Nephron (organoid): ENCODE measurements at regions not wholly inside any gene's neighbourhood (a gene's known extent, or its start where the extent isn't known, plus 50 kb on each side); places are given as distances from the start of the nearest gene placed in this dataset.
A peak's percentile ranks its signal among the peaks of the same experiment; 100 is the strongest.
"Not testable (repeated sequence)": the region's sequence is repeated elsewhere in the genome, so short reads cannot be mapped to it uniquely, and the experiment has no call there.

Source experiments
- H3K27ac Mint-ChIP-seq, 3 experiments: 2 replicates each; pipeline ENCODE4 v1.8.0; 2020; ENCODE audit warnings: mixed read lengths in 3 of 3, mild to moderate bottlenecking in 2 of 3, moderate library complexity in 1 of 3
- H3K27me3 Mint-ChIP-seq: 2 replicates; pipeline ENCODE4 v1.8.0; 2021; ENCODE audit warnings: low read depth, mild to moderate bottlenecking, moderate library complexity, mixed read lengths
- H3K36me3 Mint-ChIP-seq: 2 replicates; pipeline ENCODE4 v1.8.0; 2020; ENCODE audit warnings: low read depth, mixed read lengths
- H3K4me1 Mint-ChIP-seq: 2 replicates; pipeline ENCODE4 v1.8.0; 2020; ENCODE audit warnings: mixed read lengths
- H3K4me3 Mint-ChIP-seq, 3 experiments: 2 replicates each; pipeline ENCODE4 v1.8.0; 2020; ENCODE audit warnings: mild to moderate bottlenecking in 3 of 3, mixed read lengths in 3 of 3, moderate library complexity in 2 of 3
- H3K9me3 Mint-ChIP-seq: 2 replicates; pipeline ENCODE4 v1.8.0; 2020; ENCODE audit warnings: mixed read lengths
- TF ChIP-seq, protein P1 (sequence below), 3 experiments: fragments of 200-600 bp; sonication (generic); IDR thresholded peaks; one replicate each; pipeline ENCODE4 v1.5.0; 2021; ENCODE audit warnings: antibody characterized with exemption in 3 of 3; ENCODE audit not compliant: unreplicated experiment in 3 of 3

DNA sequence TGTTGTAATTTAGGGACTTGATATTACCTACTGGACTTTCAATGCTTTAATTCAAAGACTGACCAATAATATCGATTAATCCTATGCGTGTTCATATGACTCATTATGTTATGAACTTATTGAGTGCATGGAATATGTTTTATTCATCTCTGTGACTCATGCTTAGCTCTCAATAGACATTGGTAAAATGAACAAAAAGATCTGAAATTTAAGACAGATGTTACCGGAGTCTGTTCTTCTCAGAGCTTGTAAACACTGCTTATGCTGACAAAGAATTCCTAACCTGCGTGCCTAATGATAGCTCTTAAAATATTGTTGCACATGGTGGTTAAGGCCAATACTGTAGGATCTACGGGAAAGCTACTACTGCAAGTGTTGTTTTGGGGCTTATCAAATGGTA lies 131.5 kb upstream of the ACBD5 start:
- no peaks in the 10 kb centered on the region for H3K36me3 Mint-ChIP-seq
- H3K27ac Mint-ChIP-seq: no peak overlapping the region
- no peak overlapping the region for H3K4me3 Mint-ChIP-seq

GRCh38 chr10:27371375-27371774 lies 130.8 kb upstream of the ACBD5 start:
- not testable (repeated sequence) for H3K27me3 Mint-ChIP-seq, H3K9me3 Mint-ChIP-seq, H3K36me3 Mint-ChIP-seq, H3K4me3 Mint-ChIP-seq, H3K27ac Mint-ChIP-seq, H3K4me1 Mint-ChIP-seq

More for the DNA sequence above, 131.5 kb upstream of the ACBD5 start:
- Mint-ChIP-seq H3K9me3 (no peaks in the 10 kb centered on the region), H3K27me3 (no peaks in the 10 kb centered on the region), H3K4me1 (no peaks in the 10 kb centered on the region)
- TF ChIP-seq, protein P1, sequence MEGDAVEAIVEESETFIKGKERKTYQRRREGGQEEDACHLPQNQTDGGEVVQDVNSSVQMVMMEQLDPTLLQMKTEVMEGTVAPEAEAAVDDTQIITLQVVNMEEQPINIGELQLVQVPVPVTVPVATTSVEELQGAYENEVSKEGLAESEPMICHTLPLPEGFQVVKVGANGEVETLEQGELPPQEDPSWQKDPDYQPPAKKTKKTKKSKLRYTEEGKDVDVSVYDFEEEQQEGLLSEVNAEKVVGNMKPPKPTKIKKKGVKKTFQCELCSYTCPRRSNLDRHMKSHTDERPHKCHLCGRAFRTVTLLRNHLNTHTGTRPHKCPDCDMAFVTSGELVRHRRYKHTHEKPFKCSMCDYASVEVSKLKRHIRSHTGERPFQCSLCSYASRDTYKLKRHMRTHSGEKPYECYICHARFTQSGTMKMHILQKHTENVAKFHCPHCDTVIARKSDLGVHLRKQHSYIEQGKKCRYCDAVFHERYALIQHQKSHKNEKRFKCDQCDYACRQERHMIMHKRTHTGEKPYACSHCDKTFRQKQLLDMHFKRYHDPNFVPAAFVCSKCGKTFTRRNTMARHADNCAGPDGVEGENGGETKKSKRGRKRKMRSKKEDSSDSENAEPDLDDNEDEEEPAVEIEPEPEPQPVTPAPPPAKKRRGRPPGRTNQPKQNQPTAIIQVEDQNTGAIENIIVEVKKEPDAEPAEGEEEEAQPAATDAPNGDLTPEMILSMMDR (IDR thresholded peaks at IDR 0.05; ENCODE audit: unreplicated experiment in 3 of 3): no peak

DNA sequence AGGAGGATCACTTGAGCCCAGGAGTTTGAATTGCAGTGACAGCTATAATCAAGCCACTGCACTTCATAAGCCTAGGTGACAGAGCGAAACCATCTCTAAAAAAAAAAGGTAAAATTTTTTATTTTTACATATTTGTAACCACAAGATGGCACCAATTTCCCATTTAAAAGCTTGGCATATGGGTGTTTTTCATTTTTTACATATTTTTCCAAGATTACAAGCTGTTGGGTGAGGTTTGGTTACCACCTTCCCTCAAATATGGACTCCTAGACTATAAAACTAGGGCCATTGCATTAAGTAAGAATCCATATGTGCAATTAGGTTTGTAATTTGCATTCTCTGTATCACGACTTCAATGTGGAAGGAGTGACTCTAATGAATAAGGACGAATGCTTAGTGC lies 129.3 kb upstream of the ACBD5 start:
- Mint-ChIP-seq H3K4me1 (no peaks in the 10 kb centered on the region), H3K36me3 (no peaks in the 10 kb centered on the region), H3K4me3 (no peak overlapping the region), H3K9me3 (no peaks in the 10 kb centered on the region), H3K27me3 (no peaks in the 10 kb centered on the region), H3K27ac (no peak overlapping the region)
- TF ChIP-seq, protein P1 (IDR thresholded peaks at IDR 0.05; ENCODE audit: unreplicated experiment in 3 of 3): peak; percentile 29 to 38 (median 29)

DNA sequence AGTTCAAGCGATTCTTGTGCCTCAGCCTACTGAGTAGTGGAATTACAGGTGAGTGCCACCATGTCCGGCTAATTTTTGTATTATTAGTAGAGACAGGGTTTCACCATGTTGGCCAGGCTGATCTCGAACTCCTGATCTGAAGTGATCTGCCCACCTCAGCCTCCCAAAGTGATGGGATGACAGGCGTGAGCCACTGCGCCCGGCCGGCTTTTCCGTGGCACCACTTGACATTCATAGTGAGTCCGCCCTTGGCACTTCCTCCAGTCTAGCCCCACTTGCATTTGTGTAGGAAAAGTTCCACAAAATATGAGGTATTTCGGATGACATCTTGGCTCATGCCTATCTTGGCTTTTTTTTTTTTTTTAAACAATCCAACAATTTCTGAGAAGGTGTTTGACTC lies 128.1 kb upstream of the ACBD5 start:
- Mint-ChIP-seq H3K27ac (no peak overlapping the region), H3K27me3 (no peaks in the 10 kb centered on the region), H3K4me1 (no peaks in the 10 kb centered on the region), H3K4me3 (no peak overlapping the region), H3K36me3 (no peaks in the 10 kb centered on the region), H3K9me3 (no peaks in the 10 kb centered on the region)
- TF ChIP-seq, protein P1 (IDR thresholded peaks at IDR 0.05; ENCODE audit: unreplicated experiment in 3 of 3): no peak

- Mint-ChIP-seq H3K36me3 (no peaks in the 10 kb centered on the region), H3K4me1 (no peaks in the 10 kb centered on the region), H3K4me3 (no peak overlapping the region), H3K27me3 (no peaks in the 10 kb centered on the region), H3K27ac (no peak overlapping the region), H3K9me3 (no peaks in the 10 kb centered on the region)
- TF ChIP-seq, protein P1 (IDR thresholded peaks at IDR 0.05; ENCODE audit: unreplicated experiment in 3 of 3): no peak
These were observed 126.2 kb upstream of the ACBD5 start for GRCh38 chr10:27366769-27367168.

GRCh38 chr10:27364028-27364427 lies 123.4 kb upstream of the ACBD5 start:
- Mint-ChIP-seq H3K36me3 (no peaks in the 10 kb centered on the region), H3K4me1 (no peaks in the 10 kb centered on the region), H3K4me3 (no peak overlapping the region), H3K27ac (no peak overlapping the region), H3K9me3 (no peaks in the 10 kb centered on the region), H3K27me3 (no peaks in the 10 kb centered on the region)
- TF ChIP-seq, protein P1 (IDR thresholded peaks at IDR 0.05; ENCODE audit: unreplicated experiment in 3 of 3): no peak
